SK-N-SH treated with all-trans-retinoic acid at 6 μM for 48 hours (cell line): ENCODE measurements at regions not wholly inside any gene's neighbourhood (a gene's known extent, or its start where the extent isn't known, plus 50 kb on each side); places are given as distances from the start of the nearest gene placed in this dataset.

Experiments used
- ARNTL ChIP-seq: fragments of 450-650 bp; formaldehyde crosslinking; IDR thresholded peaks from 2 replicates; pipeline ENCODE4 v1.5.0; 2020; ENCODE audit warnings: low read depth, mild to moderate bottlenecking, moderate library complexity, borderline replicate concordance
- BACH2 ChIP-seq: fragments of 250-450 bp; sonication (Bioruptor Pico); IDR thresholded peaks from 2 replicates; pipeline ENCODE4 v1.9.0; 2021; ENCODE audit warnings: mild to moderate bottlenecking, borderline replicate concordance
- CREB5 ChIP-seq: fragments of 250-450 bp; sonication (Bioruptor Pico); IDR thresholded peaks from 2 replicates; pipeline ENCODE4 v1.5.1; 2020; ENCODE audit warnings: low read depth, mild to moderate bottlenecking, moderate library complexity
- CSRNP3 ChIP-seq: fragments of 250-450 bp; sonication (Bioruptor Pico); IDR thresholded peaks from 2 replicates; pipeline ENCODE4 v1.5.1; 2021; ENCODE audit warnings: mild to moderate bottlenecking, moderate library complexity
- GLIS3 ChIP-seq: fragments of 250-450 bp; sonication (Bioruptor Pico); IDR thresholded peaks from 2 replicates; pipeline ENCODE4 v1.5.0; 2020; ENCODE audit warnings: mild to moderate bottlenecking, moderate library complexity
- ISL1 ChIP-seq: fragments of 250-450 bp; sonication (Bioruptor Pico); IDR thresholded peaks from 2 replicates; pipeline ENCODE4 v2.1.2; 2022; ENCODE audit warnings: mild to moderate bottlenecking, moderate library complexity
- PATZ1 ChIP-seq: fragments of 250-450 bp; sonication (Bioruptor Pico); IDR thresholded peaks from 2 replicates; pipeline ENCODE4 v1.8.0; 2020; ENCODE audit warnings: mild to moderate bottlenecking, moderate library complexity, borderline replicate concordance
- RARB ChIP-seq: fragments of 250-450 bp; sonication (Bioruptor Pico); IDR thresholded peaks from 2 replicates; pipeline ENCODE4 v1.8.0; 2021; ENCODE audit warnings: mild to moderate bottlenecking, moderate library complexity
- SNAI2 ChIP-seq: fragments of 250-450 bp; sonication (Bioruptor Pico); IDR thresholded peaks from 2 replicates; pipeline ENCODE4 v1.5.0; 2020; ENCODE audit warnings: mild to moderate bottlenecking, moderate library complexity
- TCF4 ChIP-seq: fragments of 250-450 bp; sonication (Bioruptor Pico); IDR thresholded peaks from 2 replicates; pipeline ENCODE4 v1.8.0; 2021; ENCODE audit warnings: mild to moderate bottlenecking, moderate library complexity, borderline replicate concordance
- ZC3H10 ChIP-seq: fragments of 250-450 bp; sonication (Bioruptor Pico); IDR thresholded peaks from 2 replicates; pipeline ENCODE4 v1.5.1; 2021; ENCODE audit warnings: mild to moderate bottlenecking, moderate library complexity
- ZFP3 ChIP-seq: fragments of 250-450 bp; sonication (Bioruptor Pico); IDR thresholded peaks from 2 replicates; pipeline ENCODE4 v1.5.0; 2020; ENCODE audit warnings: mild to moderate bottlenecking, moderate library complexity
- ZFP30 ChIP-seq: fragments of 450-650 bp; formaldehyde crosslinking; IDR thresholded peaks from 2 replicates; pipeline ENCODE4 v1.5.0; 2022; ENCODE audit warnings: mild to moderate bottlenecking, moderate library complexity
- ZNF8 ChIP-seq: fragments of 450-650 bp; formaldehyde crosslinking; IDR thresholded peaks from 2 replicates; pipeline ENCODE4 v1.5.0; 2020; ENCODE audit warnings: mild to moderate bottlenecking, moderate library complexity

- TF ChIP-seq CREB5 (CRISPR knock-in tag) (no peak), ZFP30 (no peak), BACH2 (CRISPR knock-in tag) (no peak), SNAI2 (CRISPR knock-in tag) (no peak), CSRNP3 (CRISPR knock-in tag) (no peak), ARNTL (no peak), PATZ1 (CRISPR knock-in tag) (no peak), ZNF8 (CRISPR knock-in tag) (no peak), RARB (CRISPR knock-in tag) (no peak), ZC3H10 (CRISPR knock-in tag) (no peak; the same call in 1 of the 2 replicates), TCF4 (CRISPR knock-in tag) (no peak), ISL1 (CRISPR knock-in tag) (peak; percentile 40; the same call in 1 of the 2 replicates), GLIS3 (CRISPR knock-in tag) (no peak), ZFP3 (CRISPR knock-in tag) (no peak)
Observed at GRCh38 chr4:141388481-141388880, 167.8 kb downstream of the ZNF330 start.
